Epithelial cell of esophagus (primary cell): ENCODE measurements at regions not wholly inside any gene's neighbourhood (a gene's known extent, or its start where the extent isn't known, plus 50 kb on each side); places are given as distances from the start of the nearest gene placed in this dataset.

ENCODE experiments used
- DNase-seq: peaks from one replicate; pipeline ENCODE4 v3.0.0; 2010; ENCODE audit warnings: low read depth
- H3K4me3 ChIP-seq: 2 replicates; pipeline ENCODE4 v1.5.1; 2011; ENCODE audit warnings: mild to moderate bottlenecking, low read length, control low read depth
- TF ChIP-seq, protein P1 (sequence below): IDR thresholded peaks from 2 replicates; pipeline ENCODE4 v1.5.1; 2011; ENCODE audit warnings: low read depth, mild to moderate bottlenecking, low read length, control low read depth, inconsistent platforms; ENCODE audit not compliant: insufficient read depth; ENCODE audit errors: missing control alignments

DNA sequence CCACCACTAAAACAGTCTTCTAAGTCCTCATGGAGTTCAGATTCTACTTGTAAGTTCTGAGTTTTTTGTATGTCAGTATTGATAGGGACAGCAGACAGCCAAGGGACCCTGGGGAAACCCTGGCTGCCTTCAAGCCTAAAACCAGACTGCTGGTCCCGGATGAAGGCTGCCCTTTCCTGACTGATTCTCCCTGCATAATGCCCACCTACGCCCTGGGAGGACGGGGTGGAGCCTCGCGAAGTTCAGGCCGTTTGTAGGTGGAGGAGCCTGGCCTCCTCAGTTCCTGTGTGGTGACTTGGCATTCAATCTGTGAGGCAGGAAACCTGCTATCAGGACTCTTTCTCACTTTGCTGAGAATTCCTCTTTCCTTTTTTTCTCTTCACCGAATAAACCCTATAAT, 120.3 kb upstream of the LGSN start:
- no peak for DNase-seq

DNA sequence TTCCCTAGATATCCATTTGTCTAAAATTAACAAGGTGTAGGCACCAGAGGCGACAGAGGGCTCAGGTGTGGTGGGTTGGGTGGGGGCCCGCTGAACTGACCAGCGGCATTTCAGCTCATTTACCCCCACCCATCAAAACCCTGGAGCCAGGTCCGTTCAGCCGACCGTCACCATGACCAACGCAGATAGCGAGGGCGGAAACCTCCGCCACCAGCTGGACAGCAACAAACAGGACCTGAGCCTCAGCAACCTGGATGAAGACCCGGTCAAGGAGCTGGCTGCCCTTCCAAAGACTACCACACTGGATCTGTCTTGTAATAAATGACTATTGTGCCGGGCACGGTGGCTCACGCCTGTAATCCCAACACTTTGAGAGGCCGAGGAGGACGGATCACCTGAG, 120.8 kb upstream of the LGSN start:
- no peak overlapping the region for H3K4me3 ChIP-seq
- TF ChIP-seq, protein P1, sequence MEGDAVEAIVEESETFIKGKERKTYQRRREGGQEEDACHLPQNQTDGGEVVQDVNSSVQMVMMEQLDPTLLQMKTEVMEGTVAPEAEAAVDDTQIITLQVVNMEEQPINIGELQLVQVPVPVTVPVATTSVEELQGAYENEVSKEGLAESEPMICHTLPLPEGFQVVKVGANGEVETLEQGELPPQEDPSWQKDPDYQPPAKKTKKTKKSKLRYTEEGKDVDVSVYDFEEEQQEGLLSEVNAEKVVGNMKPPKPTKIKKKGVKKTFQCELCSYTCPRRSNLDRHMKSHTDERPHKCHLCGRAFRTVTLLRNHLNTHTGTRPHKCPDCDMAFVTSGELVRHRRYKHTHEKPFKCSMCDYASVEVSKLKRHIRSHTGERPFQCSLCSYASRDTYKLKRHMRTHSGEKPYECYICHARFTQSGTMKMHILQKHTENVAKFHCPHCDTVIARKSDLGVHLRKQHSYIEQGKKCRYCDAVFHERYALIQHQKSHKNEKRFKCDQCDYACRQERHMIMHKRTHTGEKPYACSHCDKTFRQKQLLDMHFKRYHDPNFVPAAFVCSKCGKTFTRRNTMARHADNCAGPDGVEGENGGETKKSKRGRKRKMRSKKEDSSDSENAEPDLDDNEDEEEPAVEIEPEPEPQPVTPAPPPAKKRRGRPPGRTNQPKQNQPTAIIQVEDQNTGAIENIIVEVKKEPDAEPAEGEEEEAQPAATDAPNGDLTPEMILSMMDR, result no peak

More for the DNA sequence above, 120.3 kb upstream of the LGSN start:
- TF ChIP-seq, protein P1, result no peak
- no peak overlapping the region for H3K4me3 ChIP-seq

DNA sequence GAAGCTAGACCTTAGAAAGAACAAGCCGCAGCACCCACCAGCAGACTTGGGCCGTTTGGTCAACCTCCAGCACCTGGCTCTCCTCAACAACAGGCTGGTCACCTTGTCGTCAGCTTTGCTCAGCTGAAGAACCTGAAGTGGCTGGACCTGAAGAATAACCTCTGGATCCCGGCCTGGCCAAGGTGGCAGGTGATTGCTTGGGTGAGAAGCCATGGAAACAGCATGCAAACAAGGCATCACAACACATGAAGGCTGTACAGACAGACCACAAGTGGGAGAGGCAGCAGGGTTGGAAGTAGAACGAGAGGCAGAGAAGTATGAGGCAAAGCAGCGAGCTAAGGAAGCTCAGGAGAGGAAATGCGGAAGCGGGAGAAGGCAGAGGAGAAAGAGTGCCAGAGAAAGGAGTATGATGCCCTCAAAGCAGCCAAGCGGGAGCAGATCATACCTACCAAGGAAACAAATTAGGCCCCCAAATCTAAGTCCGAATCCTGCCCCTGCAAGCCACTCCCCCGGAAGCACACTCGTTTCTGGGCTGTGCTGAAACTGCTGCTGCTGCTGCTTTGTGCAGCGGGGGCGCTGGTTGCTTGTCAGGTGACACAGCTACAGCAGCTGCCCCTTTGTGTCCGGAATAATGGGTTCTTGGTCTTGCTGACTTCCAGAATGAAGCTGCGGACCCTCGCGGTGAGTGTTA, 121.6 kb upstream of the LGSN start:
- TF ChIP-seq, protein P1, result no peak
- DNase-seq, result no peak
- H3K4me3 ChIP-seq, result no peak overlapping the region

More for the DNA sequence above, 120.8 kb upstream of the LGSN start:
- DNase-seq, result no peak

- no peak for DNase-seq
- H3K4me3 ChIP-seq, result no peak overlapping the region
- TF ChIP-seq, protein P1, result no peak
Measured at GRCh38 chr6:63442870-63443269, 123.1 kb upstream of the LGSN start.

GRCh38 chr6:63444768-63445167, 125.0 kb upstream of the LGSN start:
- no peak for DNase-seq
- no peak overlapping the region for H3K4me3 ChIP-seq
- TF ChIP-seq, protein P1, result no peak

GRCh38 chr6:63446405-63446804, 125.9 kb upstream of the LOC128125822 start:
- no peak overlapping the region for H3K4me3 ChIP-seq
- no peak for DNase-seq
- TF ChIP-seq, protein P1, result no peak

- TF ChIP-seq, protein P1, result no peak
- no peak overlapping the region for H3K4me3 ChIP-seq
- no peak for DNase-seq
Measured at GRCh38 chr6:63447134-63447533, 125.1 kb upstream of the LOC128125822 start.
